NCI-H2196 (cell line): ENCODE measurements at regions not wholly inside any gene's neighbourhood (a gene's known extent, or its start where the extent isn't known, plus 50 kb on each side); places are given as distances from the start of the nearest gene placed in this dataset.
"Not testable (repeated sequence)": the region's sequence is repeated elsewhere in the genome, so short reads cannot be mapped to it uniquely, and the experiment has no call there.

ENCODE experiments used
- DNase-seq: peaks from one replicate; lab custom pipeline; 2025; ENCODE audit not compliant: unreplicated experiment; lab: John Stamatoyannopoulos, UW

GRCh38 chr5:117203584-117203983 lies 629.0 kb upstream of the SEMA6A start:
- no peak for DNase-seq

GRCh38 chr5:117201001-117201400 lies 626.4 kb upstream of the SEMA6A start:
- DNase-seq = no peak

GRCh38 chr5:117195076-117195475 lies 620.5 kb upstream of the SEMA6A start:
- DNase-seq = no peak

GRCh38 chr5:117191251-117191650 lies 616.6 kb upstream of the SEMA6A start:
- DNase-seq = no peak

- no peak for DNase-seq
These were observed 615.2 kb upstream of the SEMA6A start for GRCh38 chr5:117189784-117190183.

GRCh38 chr5:117188211-117188610 lies 613.6 kb upstream of the SEMA6A start:
- no peak for DNase-seq

- DNase-seq = no peak
These were observed 612.1 kb upstream of the SEMA6A start for GRCh38 chr5:117186751-117187150.

GRCh38 chr5:117183326-117183725 lies 608.7 kb upstream of the SEMA6A start:
- DNase-seq = no peak

- no peak for DNase-seq
These were observed 607.5 kb upstream of the SEMA6A start for GRCh38 chr5:117182104-117182503.

GRCh38 chr5:117177302-117177701 lies 602.7 kb upstream of the SEMA6A start:
- no peak for DNase-seq

GRCh38 chr5:117165068-117165467 lies 590.4 kb upstream of the SEMA6A start:
- no peak for DNase-seq

- DNase-seq = no peak
These were observed 587.2 kb upstream of the SEMA6A start for GRCh38 chr5:117161718-117162335.

GRCh38 chr5:117160391-117160790 lies 585.8 kb upstream of the SEMA6A start:
- DNase-seq = no peak

GRCh38 chr5:117149312-117149711 lies 574.7 kb upstream of the SEMA6A start:
- DNase-seq = no peak

- DNase-seq = no peak
These were observed 569.5 kb upstream of the SEMA6A start for GRCh38 chr5:117144086-117144485.

- no peak for DNase-seq
These were observed 568.8 kb upstream of the SEMA6A start for GRCh38 chr5:117143406-117143805.

GRCh38 chr5:117138523-117138922 lies 563.9 kb upstream of the SEMA6A start:
- no peak for DNase-seq

GRCh38 chr5:117135851-117136250 lies 561.2 kb upstream of the SEMA6A start:
- no peak for DNase-seq

GRCh38 chr5:117133198-117133597 lies 558.6 kb upstream of the SEMA6A start:
- DNase-seq = no peak

GRCh38 chr5:117131876-117132275 lies 557.3 kb upstream of the SEMA6A start:
- no peak for DNase-seq

- no peak for DNase-seq
These were observed 556.5 kb upstream of the SEMA6A start for GRCh38 chr5:117131048-117131679.

GRCh38 chr5:117118499-117118898 lies 543.9 kb upstream of the SEMA6A start:
- DNase-seq = no peak

- not testable (repeated sequence) for DNase-seq
These were observed 542.7 kb upstream of the SEMA6A start for GRCh38 chr5:117117314-117117713.
